ENCODE measurements at regions not wholly inside any gene's neighbourhood (a gene's known extent, or its start where the extent isn't known, plus 50 kb on each side); places are given as distances from the start of the nearest gene placed in this dataset.

GRCh38 chr14:71789005-71789404 lies 143.2 kb upstream of the RGS6 start:
- Histone ChIP-seq H3K27ac (ENCODE audit: low read depth, low read length, poor library complexity, severe bottlenecking) (no peak overlapping the region), H3K9me3 (ENCODE audit: low read length) (no peaks in the 10 kb centered on the region), H2AFZ (ENCODE audit: low read length) (no peak overlapping the region), H3K4me1 (ENCODE audit: insufficient read depth, low read length, severe bottlenecking) (no peaks in the 10 kb centered on the region), H3K4me3 (ENCODE audit: low read depth, low read length, poor library complexity, severe bottlenecking) (no peak overlapping the region), H3K27me3 (ENCODE audit: insufficient read depth, low read length) (no peaks in the 10 kb centered on the region), H3F3A (ENCODE audit: insufficient read depth, low read length) (no peaks in the 10 kb centered on the region), H3K9ac (ENCODE audit: low read length) (no peak overlapping the region), H3K9me2 (ENCODE audit: low read depth, low read length) (no peaks in the 10 kb centered on the region), H3K36me3 (ENCODE audit: insufficient read depth, low read length) (no peaks in the 10 kb centered on the region), H4K20me1 (ENCODE audit: insufficient read depth, low read length) (no peaks in the 10 kb centered on the region), H3K4me2 (ENCODE audit: low read length) (no peak overlapping the region), H3K79me2 (ENCODE audit: insufficient read depth, low read length) (no peaks in the 10 kb centered on the region)
- TF ChIP-seq CTCF (IDR thresholded peaks at IDR 0.05; ENCODE audit: low read length) (no peak), EZH2 (IDR thresholded peaks at IDR 0.05; ENCODE audit: borderline replicate concordance, low read length) (no peak)

- Histone ChIP-seq H3K4me2 (ENCODE audit: low read length) (no peak overlapping the region), H3K79me2 (ENCODE audit: insufficient read depth, low read length) (no peaks in the 10 kb centered on the region), H3K9me3 (ENCODE audit: low read length) (no peaks in the 10 kb centered on the region), H3K27ac (ENCODE audit: low read depth, low read length, poor library complexity, severe bottlenecking) (no peak overlapping the region), H3F3A (ENCODE audit: insufficient read depth, low read length) (no peaks in the 10 kb centered on the region), H3K9ac (ENCODE audit: low read length) (no peak overlapping the region), H3K27me3 (ENCODE audit: insufficient read depth, low read length) (no peaks in the 10 kb centered on the region), H3K9me2 (ENCODE audit: low read depth, low read length) (no peaks in the 10 kb centered on the region), H3K36me3 (ENCODE audit: insufficient read depth, low read length) (no peaks in the 10 kb centered on the region), H3K4me1 (ENCODE audit: insufficient read depth, low read length, severe bottlenecking) (no peaks in the 10 kb centered on the region), H4K20me1 (ENCODE audit: insufficient read depth, low read length) (no peaks in the 10 kb centered on the region), H2AFZ (ENCODE audit: low read length) (no peak overlapping the region), H3K4me3 (ENCODE audit: low read depth, low read length, poor library complexity, severe bottlenecking) (no peak overlapping the region)
- TF ChIP-seq EZH2 (IDR thresholded peaks at IDR 0.05; ENCODE audit: borderline replicate concordance, low read length), result no peak
- TF ChIP-seq CTCF (IDR thresholded peaks at IDR 0.05; ENCODE audit: low read length), result no peak
Measured at GRCh38 chr14:71799841-71800240, 132.4 kb upstream of the RGS6 start.

- H3K4me2 ChIP-seq (ENCODE audit: low read length), result no peak overlapping the region
Measured at GRCh38 chr14:71800878-71801277, 131.4 kb upstream of the RGS6 start.

More at GRCh38 chr14:71800878-71801277, 131.4 kb upstream of the RGS6 start:
- no peaks in the 10 kb centered on the region for H3K36me3 ChIP-seq (ENCODE audit: insufficient read depth, low read length)
- no peaks in the 10 kb centered on the region for H3K27me3 ChIP-seq (ENCODE audit: insufficient read depth, low read length)
- H3K9me2 ChIP-seq (ENCODE audit: low read depth, low read length), result no peaks in the 10 kb centered on the region
- no peak overlapping the region for H3K4me3 ChIP-seq (ENCODE audit: low read depth, low read length, poor library complexity, severe bottlenecking)
- H3K27ac ChIP-seq (ENCODE audit: low read depth, low read length, poor library complexity, severe bottlenecking), result no peak overlapping the region
- no peak overlapping the region for H2AFZ ChIP-seq (ENCODE audit: low read length)
- H4K20me1 ChIP-seq (ENCODE audit: insufficient read depth, low read length), result no peaks in the 10 kb centered on the region
- H3F3A ChIP-seq (ENCODE audit: insufficient read depth, low read length), result no peaks in the 10 kb centered on the region
- no peak overlapping the region for H3K9ac ChIP-seq (ENCODE audit: low read length)
- TF ChIP-seq CTCF (IDR thresholded peaks at IDR 0.05; ENCODE audit: low read length), result no peak
- no peak for TF ChIP-seq EZH2 (IDR thresholded peaks at IDR 0.05; ENCODE audit: borderline replicate concordance, low read length)
- H3K4me1 ChIP-seq (ENCODE audit: insufficient read depth, low read length, severe bottlenecking), result no peaks in the 10 kb centered on the region
- no peaks in the 10 kb centered on the region for H3K9me3 ChIP-seq (ENCODE audit: low read length)
- H3K79me2 ChIP-seq (ENCODE audit: insufficient read depth, low read length), result no peaks in the 10 kb centered on the region

Data from OCI-LY1 (cell line).